ENCODE measurements at regions not wholly inside any gene's neighbourhood (a gene's known extent, or its start where the extent isn't known, plus 50 kb on each side); places are given as distances from the start of the nearest gene placed in this dataset.

DNA sequence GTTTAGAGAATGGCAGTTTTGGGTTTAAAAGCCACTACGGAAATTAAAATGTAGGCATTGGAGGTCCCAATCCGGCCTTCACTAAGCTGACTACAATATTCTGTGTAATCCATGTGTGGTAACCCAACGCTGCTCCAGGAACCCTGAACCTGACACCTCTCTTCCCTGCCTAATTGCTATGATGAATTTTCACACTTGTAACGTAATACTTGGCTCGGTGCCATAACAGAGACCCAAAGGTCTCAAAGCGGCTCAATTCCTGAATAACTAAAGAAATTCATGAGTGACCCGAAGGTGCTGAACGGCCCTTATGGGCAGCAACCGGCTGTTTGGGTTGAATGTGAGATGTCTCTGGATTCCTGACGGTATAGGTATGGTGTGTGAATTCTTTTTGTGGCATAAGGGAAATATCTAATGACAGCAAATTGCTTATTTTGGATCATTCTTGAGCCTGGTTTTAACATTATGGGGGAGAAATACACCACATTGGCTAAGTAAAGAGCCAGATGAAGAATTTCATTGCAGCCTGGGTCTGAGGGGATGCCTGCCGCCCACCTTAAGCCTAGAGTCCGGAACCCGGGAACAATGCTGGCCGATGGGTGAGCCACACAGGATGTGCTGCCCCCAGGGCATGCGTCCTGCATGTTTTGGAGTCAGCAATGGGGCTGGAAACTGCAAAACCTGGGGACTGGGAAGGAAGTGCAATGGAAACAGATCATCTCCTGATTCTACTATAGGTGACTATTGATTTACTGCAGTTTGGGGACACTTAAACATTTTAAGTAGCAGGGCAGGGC lies 69.7 kb upstream of the FZD8 start:
- no peak for DNase-seq

DNA sequence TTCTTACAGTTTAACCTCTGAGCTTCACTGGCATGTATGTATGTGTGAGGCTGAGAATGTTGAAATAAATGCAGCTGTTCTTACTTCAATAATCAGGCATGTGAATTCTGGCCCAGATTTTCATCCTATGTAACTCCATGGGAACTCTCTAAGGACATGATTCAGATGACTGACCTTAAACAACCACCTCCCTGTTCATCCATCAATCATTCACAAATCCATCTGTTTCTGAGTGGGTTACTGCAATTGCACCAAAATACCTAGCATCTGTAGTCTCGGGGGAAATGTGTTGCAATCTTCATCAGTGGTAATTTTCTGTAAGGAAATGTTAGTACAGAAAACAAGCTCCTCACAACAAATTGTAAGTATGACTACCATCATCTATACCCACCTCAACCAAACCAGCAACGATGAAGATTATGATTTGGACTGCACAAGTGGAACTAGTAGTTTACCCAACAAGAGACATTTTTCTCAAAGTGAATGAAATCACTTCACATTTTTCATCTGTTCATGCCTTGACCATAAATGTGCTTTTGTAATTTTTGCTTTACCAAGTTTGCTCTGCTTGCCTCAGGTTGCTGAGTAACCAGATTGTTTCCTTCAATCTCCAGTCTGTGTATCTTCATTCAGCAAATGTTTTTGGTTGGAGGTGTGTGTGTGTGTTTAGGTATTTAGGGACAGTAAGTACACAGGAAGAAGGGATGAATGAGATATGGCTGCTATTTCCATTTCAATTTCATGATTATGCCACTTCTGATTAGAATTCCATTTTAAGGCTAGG lies 65.7 kb upstream of the FZD8 start:
- DNase-seq: no peak

DNA sequence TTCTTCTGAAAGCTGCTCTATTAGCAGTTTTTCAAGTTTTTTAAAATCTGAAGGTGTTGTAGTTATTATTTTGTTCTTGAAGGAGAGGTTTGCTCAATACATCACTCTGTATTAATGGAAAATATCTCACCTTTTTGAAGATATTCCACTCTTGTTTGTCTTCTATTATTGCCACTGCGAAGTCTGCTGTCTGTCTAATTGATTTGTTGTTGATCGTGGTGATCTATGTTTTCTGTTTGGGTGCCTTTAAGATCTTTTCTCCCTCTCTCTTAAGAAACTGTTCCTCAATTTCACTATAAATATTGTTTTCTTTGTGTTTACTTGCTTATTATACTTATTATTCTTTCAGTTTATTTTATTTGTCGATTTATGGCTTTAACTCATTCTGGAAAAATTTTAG lies 64.9 kb upstream of the FZD8 start:
- no peak for DNase-seq

DNA sequence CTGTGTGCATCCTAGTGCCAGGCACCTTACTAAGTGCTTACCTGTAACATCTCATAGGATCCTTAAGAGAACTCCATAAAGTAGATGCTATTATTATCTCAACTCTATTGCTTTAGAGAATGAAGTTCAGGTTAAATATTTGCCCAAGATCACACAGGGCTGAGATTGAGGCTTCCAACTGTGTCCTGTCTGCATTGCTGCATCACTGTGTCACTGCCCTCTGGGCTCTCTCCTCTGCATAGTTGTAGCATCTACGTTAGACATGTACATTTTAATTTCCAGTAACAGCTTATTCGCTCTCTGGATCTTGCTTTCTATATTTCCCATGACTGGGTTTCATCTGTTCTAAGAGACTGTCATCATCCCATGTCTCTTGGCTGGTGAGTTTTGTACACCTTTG lies 63.6 kb upstream of the FZD8 start:
- no peak for DNase-seq

DNA sequence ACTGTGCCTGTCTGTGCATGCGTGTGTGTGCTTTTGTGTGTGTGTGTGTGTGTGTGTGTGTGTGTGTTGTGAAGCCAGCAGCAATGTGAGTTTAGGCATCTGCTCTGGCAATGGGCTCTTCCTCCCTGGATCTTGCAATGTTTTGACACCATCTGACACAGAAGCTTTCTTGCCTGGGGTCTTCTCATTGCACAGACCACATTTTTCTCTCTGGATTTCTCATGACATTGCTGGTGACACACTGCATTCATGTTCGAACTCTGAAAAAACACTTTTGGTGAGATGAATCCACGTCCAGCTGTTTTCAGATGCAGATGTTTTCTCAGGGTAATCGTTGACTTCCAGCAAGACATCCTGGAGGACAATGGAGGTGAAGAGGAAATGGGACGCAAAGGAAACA lies 63.0 kb upstream of the FZD8 start:
- DNase-seq: no peak

DNA sequence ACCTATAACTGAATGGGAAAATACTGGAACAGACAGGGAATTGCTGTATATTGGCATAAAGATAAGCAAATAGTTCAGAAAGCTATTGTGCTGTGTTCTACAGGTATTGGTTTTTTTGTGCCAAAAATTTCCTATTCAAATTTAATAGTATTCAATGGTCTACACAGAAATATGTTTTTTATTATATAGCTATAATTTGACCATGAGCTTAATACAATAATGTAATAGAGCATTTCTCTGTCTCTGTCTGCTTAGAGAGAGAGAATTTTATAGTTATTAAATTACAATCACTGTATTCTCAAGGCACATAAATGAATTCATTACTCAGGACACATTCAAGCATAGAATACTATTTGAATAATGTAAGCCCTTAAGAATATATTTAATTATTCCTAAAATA lies 62.3 kb upstream of the FZD8 start:
- DNase-seq: no peak

DNA sequence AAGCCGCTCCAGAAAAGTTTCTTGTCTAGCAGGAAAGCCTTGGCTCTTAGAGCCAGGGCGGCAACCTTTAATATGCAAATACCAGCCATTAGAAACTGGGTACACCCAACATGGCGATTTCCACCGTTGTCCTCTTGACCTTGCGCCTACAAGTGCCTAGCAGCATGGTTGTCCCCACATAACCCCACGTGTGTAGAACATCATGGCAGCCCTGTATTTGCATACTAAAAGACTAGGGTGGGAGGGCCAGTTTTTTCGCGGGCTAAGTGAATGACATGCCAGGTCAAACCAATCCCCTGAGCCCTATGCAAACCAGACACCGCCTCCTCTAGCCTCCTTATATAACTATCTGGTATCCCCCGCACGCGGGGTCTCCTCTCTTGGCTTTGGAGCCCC lies 58.4 kb upstream of the FZD8 start:
- DNase-seq: no peak

DNA sequence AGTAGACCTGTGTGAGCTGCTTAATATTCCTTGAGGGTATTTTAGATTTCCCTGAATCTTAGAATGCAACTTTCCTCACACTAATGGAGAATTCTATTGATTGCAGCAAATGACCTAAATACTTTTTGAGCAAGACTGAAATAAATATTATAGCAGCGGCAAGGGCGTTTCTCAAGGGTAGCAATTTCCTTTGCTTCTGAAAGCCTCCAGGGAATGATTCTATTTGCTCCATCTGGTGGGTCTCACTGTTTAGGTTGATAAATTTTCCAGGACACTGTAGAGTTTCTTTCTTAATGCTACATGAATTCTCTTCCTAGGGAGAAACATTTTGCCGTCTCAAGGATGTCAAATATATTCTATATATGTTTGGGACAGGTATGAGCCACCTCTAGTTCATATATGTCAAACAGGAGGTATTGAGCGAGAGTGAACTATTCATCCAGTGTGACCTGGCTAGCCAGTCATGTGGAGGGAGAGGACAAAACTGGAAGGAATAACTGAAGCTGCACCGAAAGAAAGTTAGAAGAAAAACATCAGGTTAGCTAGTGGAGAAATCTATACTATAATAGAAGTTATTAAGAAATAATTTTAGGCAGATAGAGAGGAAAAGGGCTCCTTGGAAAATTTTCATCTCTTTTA lies 57.9 kb upstream of the FZD8 start:
- DNase-seq: no peak

DNA sequence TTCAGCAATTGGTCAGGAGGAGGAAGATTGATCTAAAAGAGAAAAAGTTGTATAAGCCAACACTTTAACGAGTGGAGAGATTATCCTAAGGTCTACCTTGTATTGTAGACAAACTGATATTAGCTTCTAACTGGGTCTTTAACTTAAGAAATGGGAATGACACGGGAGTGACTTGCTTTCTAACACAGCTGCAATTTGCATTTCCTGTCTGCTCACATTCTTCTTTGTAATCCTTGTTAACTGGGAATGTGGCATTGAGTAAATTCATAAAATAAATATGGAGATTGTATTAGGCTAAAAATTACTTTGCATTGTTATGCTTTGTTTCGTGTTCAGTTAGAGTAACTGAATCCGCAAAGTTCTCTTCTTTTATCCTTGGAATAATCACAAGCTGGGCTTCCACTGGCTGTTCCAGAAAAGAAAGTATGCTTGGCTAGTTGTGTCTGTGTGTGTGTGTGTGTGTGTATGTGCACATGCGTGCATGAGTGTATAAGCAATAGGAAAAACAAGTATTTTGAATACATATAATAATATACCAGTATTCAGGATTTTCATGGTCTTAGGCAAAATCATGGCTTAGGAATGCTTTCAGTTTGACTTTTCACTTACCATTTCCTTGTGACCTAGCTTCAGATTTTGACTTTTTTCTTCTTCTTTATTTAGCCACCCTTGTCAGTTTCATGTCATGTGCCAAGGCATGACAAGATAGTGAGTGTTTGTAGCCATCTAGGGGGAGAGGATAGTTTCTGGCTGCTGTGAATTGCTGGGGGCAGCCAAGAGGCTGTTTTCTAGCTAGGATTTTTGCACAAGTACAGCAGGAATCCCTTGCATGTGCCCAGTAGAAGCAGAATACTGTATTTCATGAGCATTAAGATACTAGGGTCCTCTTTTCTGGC lies 54.5 kb upstream of the FZD8 start:
- DNase-seq: no peak

DNA sequence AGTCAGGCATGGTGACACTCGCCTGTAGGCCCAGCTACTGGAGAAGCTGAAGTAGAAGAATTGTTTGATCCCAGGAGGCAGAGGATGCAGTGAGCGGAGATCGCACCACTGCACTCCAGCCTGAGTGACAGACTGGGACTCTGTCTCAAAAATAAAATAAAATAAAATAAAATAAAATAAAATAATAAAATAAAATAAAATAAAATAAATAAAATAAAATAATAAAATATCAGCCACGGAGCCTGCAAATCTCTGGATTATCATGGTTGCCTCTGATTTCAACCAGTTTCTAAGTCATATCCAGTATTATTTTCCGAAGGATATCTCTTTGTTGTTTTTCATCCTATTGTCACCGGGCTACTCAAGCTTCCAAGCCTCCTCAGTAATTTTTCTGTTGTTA lies 51.7 kb upstream of the FZD8 start:
- DNase-seq: no peak

All from anterior cingulate cortex (tissue), 58 donors.